Astrocyte (in vitro differentiated cells and primary cell): ENCODE measurements at regions not wholly inside any gene's neighbourhood (a gene's known extent, or its start where the extent isn't known, plus 50 kb on each side); places are given as distances from the start of the nearest gene placed in this dataset.

ENCODE experiments used
- EZH2 ChIP-seq: IDR thresholded peaks from 2 replicates; pipeline ENCODE4 v1.6.1; 2012; ENCODE audit warnings: mild to moderate bottlenecking, low read length, inconsistent platforms; ENCODE audit not compliant: insufficient read depth
- TF ChIP-seq, protein P1 (sequence below): IDR thresholded peaks from 2 replicates; pipeline ENCODE4 v1.5.1; 2011; ENCODE audit warnings: low read depth, mild to moderate bottlenecking, inconsistent platforms, low read length, moderate library complexity; ENCODE audit not compliant: insufficient read depth

DNA sequence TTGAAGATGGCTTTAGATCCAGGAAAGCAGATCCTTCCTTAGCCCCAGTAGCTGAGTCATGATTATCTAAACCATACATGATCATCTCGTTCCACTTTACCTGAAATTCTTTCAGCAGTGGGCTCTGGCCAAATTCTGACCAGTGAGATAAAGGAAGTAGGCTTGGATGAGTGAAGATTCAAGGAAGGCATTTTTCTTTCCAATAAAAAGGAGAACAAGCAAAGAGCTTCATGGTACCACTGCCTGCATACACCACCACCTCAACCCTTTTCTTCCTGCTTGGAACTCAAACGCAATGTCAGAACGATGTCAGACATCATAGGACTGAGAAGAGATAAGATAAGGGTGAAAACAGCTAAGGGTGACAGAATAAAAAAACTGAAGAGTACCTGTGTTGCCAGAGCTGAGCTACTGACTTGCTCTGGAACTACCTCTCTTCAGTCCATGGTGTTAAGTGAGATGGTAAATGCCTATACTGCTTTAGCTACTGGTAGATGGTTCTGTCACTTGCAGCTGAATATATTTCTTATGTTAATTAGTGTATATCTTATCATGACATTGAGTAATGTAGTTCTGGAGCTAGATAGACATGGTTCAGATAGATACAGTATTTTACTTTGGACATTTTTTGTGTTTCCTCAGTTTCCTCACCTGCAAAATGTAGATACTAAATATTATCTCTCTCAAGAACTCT lies 58.7 kb upstream of the ACVR1 start:
- no peak for TF ChIP-seq EZH2
- TF ChIP-seq, protein P1, sequence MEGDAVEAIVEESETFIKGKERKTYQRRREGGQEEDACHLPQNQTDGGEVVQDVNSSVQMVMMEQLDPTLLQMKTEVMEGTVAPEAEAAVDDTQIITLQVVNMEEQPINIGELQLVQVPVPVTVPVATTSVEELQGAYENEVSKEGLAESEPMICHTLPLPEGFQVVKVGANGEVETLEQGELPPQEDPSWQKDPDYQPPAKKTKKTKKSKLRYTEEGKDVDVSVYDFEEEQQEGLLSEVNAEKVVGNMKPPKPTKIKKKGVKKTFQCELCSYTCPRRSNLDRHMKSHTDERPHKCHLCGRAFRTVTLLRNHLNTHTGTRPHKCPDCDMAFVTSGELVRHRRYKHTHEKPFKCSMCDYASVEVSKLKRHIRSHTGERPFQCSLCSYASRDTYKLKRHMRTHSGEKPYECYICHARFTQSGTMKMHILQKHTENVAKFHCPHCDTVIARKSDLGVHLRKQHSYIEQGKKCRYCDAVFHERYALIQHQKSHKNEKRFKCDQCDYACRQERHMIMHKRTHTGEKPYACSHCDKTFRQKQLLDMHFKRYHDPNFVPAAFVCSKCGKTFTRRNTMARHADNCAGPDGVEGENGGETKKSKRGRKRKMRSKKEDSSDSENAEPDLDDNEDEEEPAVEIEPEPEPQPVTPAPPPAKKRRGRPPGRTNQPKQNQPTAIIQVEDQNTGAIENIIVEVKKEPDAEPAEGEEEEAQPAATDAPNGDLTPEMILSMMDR: no peak
